ENCODE measurements at regions not wholly inside any gene's neighbourhood (a gene's known extent, or its start where the extent isn't known, plus 50 kb on each side); places are given as distances from the start of the nearest gene placed in this dataset.
"Not testable (repeated sequence)": the region's sequence is repeated elsewhere in the genome, so short reads cannot be mapped to it uniquely, and the experiment has no call there.

DNA sequence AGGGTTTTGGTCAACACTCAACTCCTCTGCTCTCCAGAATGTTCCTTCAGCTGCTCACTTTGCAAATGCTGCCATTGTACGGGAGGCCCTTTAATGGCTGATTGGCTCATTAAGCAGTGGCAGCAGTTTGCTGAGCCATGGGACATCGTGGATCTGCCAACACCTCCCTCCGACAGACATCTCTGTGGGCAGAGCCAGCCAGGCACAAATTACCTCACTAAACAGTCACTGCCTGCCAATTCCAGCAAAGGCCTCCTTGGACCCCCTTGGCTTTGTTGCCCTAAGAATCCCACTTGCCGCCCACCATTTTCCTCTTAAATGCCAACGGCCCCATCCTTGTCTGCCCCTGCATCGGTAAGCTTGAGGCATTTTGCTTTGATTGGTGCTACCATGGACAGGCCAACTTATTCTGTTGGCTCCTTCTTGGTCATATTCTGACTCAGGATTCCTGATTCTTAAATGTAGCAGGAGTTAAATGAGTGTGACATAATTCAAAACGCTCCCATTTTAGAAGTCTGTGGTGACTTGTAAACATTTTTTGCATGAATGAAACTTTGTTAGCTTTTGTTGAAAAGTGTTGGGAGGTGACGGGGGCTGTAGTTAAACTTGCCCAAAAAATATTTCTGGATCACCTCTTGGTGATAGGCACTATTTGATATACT is 57.5 kb upstream of the LMO2 start:
- no peak for DNase-seq
- Histone ChIP-seq H3K27me3 (no peaks in the 10 kb centered on the region), H3K4me1 (no peaks in the 10 kb centered on the region), H3K27ac (no peak overlapping the region), H3K4me3 (no peak overlapping the region), H3K36me3 (no peaks in the 10 kb centered on the region), H3K9me3 (no peaks in the 10 kb centered on the region)
- 89 to 91% methylated on average over 8 of the region's 8 CpGs for WGBS, 2 donors
- intact Hi-C loops (cut with DNase I) = no loop called here
- TF ChIP-seq EP300 (IDR thresholded peaks at IDR 0.05) = no peak
- TF ChIP-seq, protein P1, sequence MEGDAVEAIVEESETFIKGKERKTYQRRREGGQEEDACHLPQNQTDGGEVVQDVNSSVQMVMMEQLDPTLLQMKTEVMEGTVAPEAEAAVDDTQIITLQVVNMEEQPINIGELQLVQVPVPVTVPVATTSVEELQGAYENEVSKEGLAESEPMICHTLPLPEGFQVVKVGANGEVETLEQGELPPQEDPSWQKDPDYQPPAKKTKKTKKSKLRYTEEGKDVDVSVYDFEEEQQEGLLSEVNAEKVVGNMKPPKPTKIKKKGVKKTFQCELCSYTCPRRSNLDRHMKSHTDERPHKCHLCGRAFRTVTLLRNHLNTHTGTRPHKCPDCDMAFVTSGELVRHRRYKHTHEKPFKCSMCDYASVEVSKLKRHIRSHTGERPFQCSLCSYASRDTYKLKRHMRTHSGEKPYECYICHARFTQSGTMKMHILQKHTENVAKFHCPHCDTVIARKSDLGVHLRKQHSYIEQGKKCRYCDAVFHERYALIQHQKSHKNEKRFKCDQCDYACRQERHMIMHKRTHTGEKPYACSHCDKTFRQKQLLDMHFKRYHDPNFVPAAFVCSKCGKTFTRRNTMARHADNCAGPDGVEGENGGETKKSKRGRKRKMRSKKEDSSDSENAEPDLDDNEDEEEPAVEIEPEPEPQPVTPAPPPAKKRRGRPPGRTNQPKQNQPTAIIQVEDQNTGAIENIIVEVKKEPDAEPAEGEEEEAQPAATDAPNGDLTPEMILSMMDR (IDR thresholded peaks at IDR 0.05) = no peak
- no peak for TF ChIP-seq POLR2A (IDR thresholded peaks at IDR 0.05)
- no peak for TF ChIP-seq POLR2AphosphoS5 (IDR thresholded peaks at IDR 0.05)

DNA sequence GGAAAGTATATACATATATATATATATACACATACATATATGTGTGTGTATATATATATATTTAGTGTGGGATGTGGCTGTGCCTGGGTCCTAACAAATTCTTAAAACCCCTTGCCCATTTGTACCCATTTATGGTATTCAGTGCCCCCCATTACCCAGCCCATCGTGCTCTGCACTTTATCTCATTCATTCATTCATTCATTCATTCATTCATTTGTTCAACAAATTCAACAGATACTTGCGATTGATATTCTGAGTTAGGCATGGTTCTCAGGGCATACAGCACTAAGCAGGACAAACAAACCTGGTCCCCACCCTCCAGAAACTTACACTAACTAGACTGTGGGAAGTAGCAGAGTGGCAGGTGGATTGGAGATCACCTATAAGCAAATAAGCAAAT is 56.6 kb upstream of the LMO2 start:
- DNase-seq = no peak
- no peaks in the 10 kb centered on the region for H3K27me3 ChIP-seq
- no peaks in the 10 kb centered on the region for H3K4me1 ChIP-seq
- TF ChIP-seq POLR2A (IDR thresholded peaks at IDR 0.05) (no peak), EP300 (IDR thresholded peaks at IDR 0.05) (no peak), POLR2AphosphoS5 (IDR thresholded peaks at IDR 0.05) (no peak)
- TF ChIP-seq, protein P1 (IDR thresholded peaks at IDR 0.05) = no peak
- H3K27ac ChIP-seq = no peak overlapping the region
- intact Hi-C loops (cut with DNase I) = no loop called here
- no peak overlapping the region for H3K4me3 ChIP-seq
- 33 to 77% methylated on average over 2 of the region's 2 CpGs for WGBS, 2 donors
- H3K36me3 ChIP-seq = no peaks in the 10 kb centered on the region
- H3K9me3 ChIP-seq = no peaks in the 10 kb centered on the region

DNA sequence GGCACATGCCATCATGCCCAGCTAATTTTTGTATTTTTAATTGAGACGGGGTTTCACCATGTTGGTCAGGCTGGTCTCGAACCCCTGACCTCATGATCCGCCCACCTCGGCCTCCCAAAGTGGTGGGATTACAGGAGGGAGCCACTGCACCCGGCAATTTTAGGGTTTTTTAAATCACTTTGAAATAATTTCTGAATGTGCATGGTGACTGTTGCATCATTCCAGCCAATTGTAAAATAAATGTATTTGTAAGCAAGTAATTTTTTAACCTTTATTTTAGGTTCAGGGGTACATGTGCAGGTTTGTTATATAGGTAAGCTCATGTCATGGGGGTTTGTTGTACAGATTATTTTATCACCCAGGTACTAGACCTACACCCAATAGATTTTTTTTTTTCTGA is 56.0 kb upstream of the LMO2 start:
- H3K36me3 ChIP-seq; H3K4me3 ChIP-seq; H3K4me1 ChIP-seq; H3K27me3 ChIP-seq; H3K27ac ChIP-seq; DNase-seq; H3K9me3 ChIP-seq; intact Hi-C loops (cut with DNase I): not testable (repeated sequence)
- 91 to 93% methylated on average over 5 of the region's 5 CpGs for WGBS, 2 donors

DNA sequence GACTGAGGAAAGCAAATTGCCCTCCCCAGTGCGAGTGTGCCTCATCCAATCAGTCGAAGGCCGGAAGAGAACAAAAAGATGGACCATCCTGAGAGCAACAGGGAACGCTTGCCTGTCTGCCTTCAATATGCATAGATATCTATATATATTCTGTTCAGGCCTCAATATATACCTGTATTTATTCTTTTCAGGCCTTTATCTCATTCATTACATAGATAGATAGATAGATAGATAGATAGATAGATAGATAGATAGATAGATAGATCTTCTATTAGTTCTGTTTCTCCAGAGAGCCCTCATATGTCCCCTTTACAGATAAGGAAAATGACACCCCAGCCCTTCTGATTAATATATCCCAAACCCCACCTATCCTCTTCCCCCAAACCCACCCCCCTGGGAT is 55.1 kb upstream of the LMO2 start:
- DNase-seq = no peak
- Histone ChIP-seq H3K36me3 (no peaks in the 10 kb centered on the region), H3K27ac (no peak overlapping the region), H3K9me3 (no peaks in the 10 kb centered on the region), H3K4me1 (no peaks in the 10 kb centered on the region), H3K27me3 (no peaks in the 10 kb centered on the region), H3K4me3 (no peak overlapping the region)
- intact Hi-C loops (cut with DNase I) = no loop called here
- 82 to 85% methylated on average over 4 of the region's 4 CpGs for WGBS, 2 donors
- TF ChIP-seq POLR2A (IDR thresholded peaks at IDR 0.05) (no peak), POLR2AphosphoS5 (IDR thresholded peaks at IDR 0.05) (no peak), EP300 (IDR thresholded peaks at IDR 0.05) (no peak)
- TF ChIP-seq, protein P1 (IDR thresholded peaks at IDR 0.05) = no peak

DNA sequence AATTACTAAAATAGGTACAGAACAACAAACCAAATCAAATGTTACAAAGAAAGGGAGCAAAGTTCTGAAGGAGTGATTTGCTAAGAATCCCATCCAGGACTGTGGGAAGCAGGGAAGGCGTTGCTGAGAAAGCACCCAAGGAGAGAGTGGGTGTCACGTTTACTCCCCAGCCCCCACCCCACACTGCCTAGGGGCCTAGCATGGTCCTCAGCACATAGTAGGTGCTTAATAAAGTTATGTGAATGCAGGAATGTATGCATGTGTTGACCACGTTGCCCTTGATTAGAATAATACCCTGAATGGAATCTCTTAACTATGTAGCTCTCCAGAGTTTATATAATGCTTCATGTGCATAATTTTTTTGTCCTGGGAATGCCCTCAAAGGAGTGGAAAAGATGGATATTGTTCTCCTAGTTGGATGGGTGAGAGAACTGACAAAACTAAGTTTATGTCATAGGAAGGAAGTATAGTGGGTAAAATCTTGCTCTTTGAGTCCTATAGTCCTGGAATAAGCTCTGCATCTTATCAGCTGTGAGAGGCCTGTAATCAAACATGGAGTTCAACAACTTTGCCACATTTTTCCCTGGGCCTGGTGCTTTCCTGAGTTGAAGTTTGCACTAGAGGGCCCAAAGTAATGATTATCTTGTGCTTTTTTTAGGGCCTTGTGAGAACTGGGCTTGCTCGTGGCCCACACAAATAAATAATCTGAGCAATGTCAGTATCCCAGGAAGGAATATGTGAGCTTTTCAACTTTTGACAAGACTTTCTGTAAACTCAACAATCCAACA is 53.8 kb upstream of the LMO2 start:
- DNase-seq = no peak
- TF ChIP-seq POLR2A (IDR thresholded peaks at IDR 0.05) (no peak), POLR2AphosphoS5 (IDR thresholded peaks at IDR 0.05) (no peak), EP300 (IDR thresholded peaks at IDR 0.05) (no peak)
- TF ChIP-seq, protein P1 (IDR thresholded peaks at IDR 0.05) = no peak
- Histone ChIP-seq H3K27me3 (no peaks in the 10 kb centered on the region), H3K27ac (no peak overlapping the region), H3K4me1 (no peaks in the 10 kb centered on the region), H3K36me3 (no peaks in the 10 kb centered on the region), H3K9me3 (no peaks in the 10 kb centered on the region), H3K4me3 (no peak overlapping the region)
- 84 to 90% methylated on average over 4 of the region's 4 CpGs for WGBS, 2 donors
- intact Hi-C loops (cut with DNase I) = no loop called here

Data from sigmoid colon (tissue), 6 donors.